Lower lobe of right lung (tissue), 2 donors: ENCODE measurements at regions not wholly inside any gene's neighbourhood (a gene's known extent, or its start where the extent isn't known, plus 50 kb on each side); places are given as distances from the start of the nearest gene placed in this dataset.
"Not testable (repeated sequence)": the region's sequence is repeated elsewhere in the genome, so short reads cannot be mapped to it uniquely, and the experiment has no call there.

Experiments
- ATAC-seq, 2 donors: fragments of 200-7000 bp; cut with Tn5 transposase; one replicate each; pipeline ENCODE4 v1.9.1; 2020 to 2022; ENCODE audit warnings: mild to moderate bottlenecking in 2 of 2, moderate library complexity in 2 of 2
- DNase-seq: peaks from one replicate; pipeline ENCODE4 v3.0.0-alpha.2; 2020
- H3K27ac ChIP-seq: fragments of 200-600 bp; one replicate; pipeline ENCODE4 v1.8.0; 2022
- H3K27me3 ChIP-seq: fragments of 200-600 bp; one replicate; pipeline ENCODE4 v1.8.0; 2022; ENCODE audit warnings: low read depth
- H3K36me3 ChIP-seq: fragments of 200-600 bp; one replicate; pipeline ENCODE4 v1.8.0; 2022; ENCODE audit warnings: mild to moderate bottlenecking
- H3K4me1 ChIP-seq: fragments of 200-600 bp; one replicate; pipeline ENCODE4 v1.8.0; 2022
- H3K4me3 ChIP-seq: fragments of 200-600 bp; one replicate; pipeline ENCODE4 v1.8.0; 2022; ENCODE audit warnings: mild to moderate bottlenecking
- H3K9me3 ChIP-seq: fragments of 200-600 bp; one replicate; pipeline ENCODE4 v1.8.0; 2022
- CTCF ChIP-seq: fragments of 200-600 bp; IDR thresholded peaks from one replicate; pipeline ENCODE4 v1.8.0; 2022; ENCODE audit warnings: antibody characterized with exemption, mild to moderate bottlenecking
- intact Hi-C: fragments of 100-400 bp; cut with DNase I; formaldehyde crosslinking; loops from one replicate; pipeline ENCODE4 v1.11.0; 2022
- donor health status: DM: no; HTN: yes; CAD: no; lungs with severe emphysema.

- no peak for DNase-seq
Observed at GRCh38 chr11:50181334-50181733, 148.7 kb downstream of the OR4C45 start.

GRCh38 chr11:50182486-50182885 lies 149.8 kb downstream of the OR4C45 start:
- Histone ChIP-seq H3K4me3 (no peak overlapping the region), H3K27ac (no peak overlapping the region), H3K4me1 (no peaks in the 10 kb centered on the region), H3K9me3 (no peaks in the 10 kb centered on the region), H3K36me3 (no peaks in the 10 kb centered on the region), H3K27me3 (no peaks in the 10 kb centered on the region)
- DNase-seq (no peak), ATAC-seq (no peak)
- intact Hi-C loops = no loop called here
- TF ChIP-seq CTCF = no peak

More at GRCh38 chr11:50181334-50181733, 148.7 kb downstream of the OR4C45 start:
- no peaks in the 10 kb centered on the region for H3K27me3 ChIP-seq
- no peaks in the 10 kb centered on the region for H3K9me3 ChIP-seq
- no peak for TF ChIP-seq CTCF
- ATAC-seq = no peak
- no peaks in the 10 kb centered on the region for H3K36me3 ChIP-seq
- H3K4me3 ChIP-seq = no peak overlapping the region
- H3K4me1 ChIP-seq = no peaks in the 10 kb centered on the region
- intact Hi-C loops = no loop called here
- no peak overlapping the region for H3K27ac ChIP-seq

- DNase-seq, H3K9me3 ChIP-seq, H3K27me3 ChIP-seq, H3K36me3 ChIP-seq, intact Hi-C loops, H3K27ac ChIP-seq, ATAC-seq, H3K4me1 ChIP-seq, H3K4me3 ChIP-seq: not testable (repeated sequence)
Observed at GRCh38 chr11:50183170-50183569, 150.5 kb downstream of the OR4C45 start.

DNA sequence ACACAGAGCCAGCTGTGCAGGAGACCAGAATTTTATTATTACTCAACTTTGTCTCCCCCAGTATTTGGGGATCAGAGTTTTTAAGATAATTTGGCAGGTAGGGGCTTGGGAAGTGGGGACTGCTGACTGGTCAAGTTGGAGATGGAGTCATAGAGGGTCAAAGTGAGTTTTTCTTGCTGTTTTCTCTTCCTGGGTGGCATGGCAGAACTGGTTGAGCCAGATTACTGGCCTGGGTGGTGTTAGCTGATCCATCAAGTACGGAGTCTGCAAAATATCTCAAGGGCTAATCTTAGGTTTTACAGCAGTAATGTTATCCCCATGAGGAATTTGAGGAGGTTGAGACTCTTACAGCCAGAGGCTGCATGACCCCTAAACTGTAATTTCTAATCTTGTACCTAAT lies 153.5 kb downstream of the OR4C45 start:
- Histone ChIP-seq H3K27ac (no peak overlapping the region), H3K36me3 (no peaks in the 10 kb centered on the region), H3K4me1 (no peaks in the 10 kb centered on the region), H3K9me3 (no peaks in the 10 kb centered on the region), H3K27me3 (no peaks in the 10 kb centered on the region), H3K4me3 (no peak overlapping the region)
- intact Hi-C loops = no loop called here
- no peak for TF ChIP-seq CTCF
- DNase-seq (no peak), ATAC-seq (no peak)

DNA sequence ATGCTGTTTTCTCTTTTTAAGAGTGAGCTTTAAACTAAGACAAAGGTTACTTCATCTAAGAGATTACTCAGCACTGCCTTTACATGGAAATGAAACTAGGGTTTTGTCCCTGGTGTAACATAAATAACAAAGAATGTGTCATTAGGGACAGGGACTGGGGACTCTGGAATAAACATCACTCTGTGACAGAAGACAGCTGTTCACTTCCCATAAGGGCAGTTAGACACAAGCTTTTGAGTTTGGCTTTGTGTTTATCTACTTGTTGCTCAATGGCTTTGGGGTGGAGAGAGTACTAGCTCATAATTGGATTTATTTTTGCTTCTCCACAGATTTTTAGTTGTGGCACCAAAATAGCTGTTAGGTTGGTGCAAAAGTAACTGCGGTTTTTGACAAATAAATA lies 154.5 kb downstream of the OR4C45 start:
- no peaks in the 10 kb centered on the region for H3K9me3 ChIP-seq
- H3K4me1 ChIP-seq = no peaks in the 10 kb centered on the region
- H3K27me3 ChIP-seq = no peaks in the 10 kb centered on the region
- no peak overlapping the region for H3K27ac ChIP-seq
- no peak for DNase-seq
- H3K4me3 ChIP-seq = no peak overlapping the region
- no peak for ATAC-seq
- H3K36me3 ChIP-seq = no peaks in the 10 kb centered on the region
- no peak for TF ChIP-seq CTCF
- intact Hi-C loops = no loop called here

DNA sequence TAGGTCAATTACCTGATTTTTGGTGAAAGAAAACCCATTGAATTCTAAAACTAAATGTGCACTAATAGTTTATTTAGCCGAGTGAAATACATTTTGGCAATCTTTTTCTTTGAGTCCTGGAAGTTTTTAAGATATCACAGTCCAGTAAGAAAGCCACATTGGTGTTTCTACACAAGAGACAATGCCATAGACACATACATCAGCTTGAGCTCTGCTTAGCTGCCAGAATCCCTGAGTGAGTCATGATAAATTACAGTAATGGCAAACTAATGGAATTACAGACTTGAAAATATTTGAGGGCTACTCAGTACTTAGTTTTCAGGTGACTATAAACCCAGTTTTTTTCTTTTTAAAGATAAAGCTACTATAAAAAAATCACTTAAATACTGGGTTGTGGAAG lies 155.4 kb downstream of the OR4C45 start:
- Histone ChIP-seq H3K9me3 (peaks cover under 1% of the 10 kb centered on the region), H3K27me3 (no peaks in the 10 kb centered on the region), H3K27ac (no peak overlapping the region), H3K4me3 (no peak overlapping the region), H3K4me1 (no peaks in the 10 kb centered on the region), H3K36me3 (no peaks in the 10 kb centered on the region)
- ATAC-seq (no peak), DNase-seq (no peak)
- intact Hi-C loops = no loop called here
- no peak for TF ChIP-seq CTCF
